Activated CD4-positive, alpha-beta T cell treated with anti-CD3 and anti-CD28 coated beads, Interleukin-2, amount 50 U/mL, for 48 hours (primary cell): ENCODE measurements at regions not wholly inside any gene's neighbourhood (a gene's known extent, or its start where the extent isn't known, plus 50 kb on each side); places are given as distances from the start of the nearest gene placed in this dataset.

Experiments used
- DNase-seq, 2 experiments: peaks; one replicate each; pipeline ENCODE4 v3.0.0-alpha.2; 2020

GRCh38 chr3:148600902-148601765, 96.6 kb upstream of the AGTR1 start:
- no peak for DNase-seq

GRCh38 chr3:148601766-148602685, 95.7 kb upstream of the AGTR1 start:
- no peak for DNase-seq

- no peak for DNase-seq
Measured at GRCh38 chr3:148604270-148605085, 93.2 kb upstream of the AGTR1 start.

GRCh38 chr3:148605521-148605920, 92.2 kb upstream of the AGTR1 start:
- no peak for DNase-seq

- DNase-seq, result no peak
Measured at GRCh38 chr3:148606979-148607378, 90.7 kb upstream of the AGTR1 start.

GRCh38 chr3:148607491-148607890, 90.2 kb upstream of the AGTR1 start:
- DNase-seq, result no peak

- DNase-seq, result no peak
Measured at GRCh38 chr3:148612278-148612677, 85.4 kb upstream of the AGTR1 start.

GRCh38 chr3:148615382-148615781, 82.3 kb upstream of the AGTR1 start:
- DNase-seq, result no peak

GRCh38 chr3:148625095-148625736, 72.5 kb upstream of the AGTR1 start:
- no peak for DNase-seq

GRCh38 chr3:148625991-148626390, 71.7 kb upstream of the AGTR1 start:
- no peak for DNase-seq

- DNase-seq, result no peak
Measured at GRCh38 chr3:148629006-148629405, 68.7 kb upstream of the AGTR1 start.

- no peak for DNase-seq
Measured at GRCh38 chr3:148631124-148631903, 66.4 kb upstream of the AGTR1 start.

- DNase-seq, result no peak
Measured at GRCh38 chr3:148641722-148642121, 56.0 kb upstream of the AGTR1 start.

GRCh38 chr3:148642214-148642613, 55.5 kb upstream of the AGTR1 start:
- DNase-seq, result no peak

GRCh38 chr3:148642616-148643015, 55.1 kb upstream of the AGTR1 start:
- DNase-seq, result no peak

- no peak for DNase-seq
Measured at GRCh38 chr3:148643389-148643840, 54.3 kb upstream of the AGTR1 start.

GRCh38 chr3:148646126-148646665, 51.5 kb upstream of the AGTR1 start:
- no peak for DNase-seq
